ENCODE measurements at regions not wholly inside any gene's neighbourhood (a gene's known extent, or its start where the extent isn't known, plus 50 kb on each side); places are given as distances from the start of the nearest gene placed in this dataset.

- Histone ChIP-seq H2AFZ (no peak overlapping the region), H3K4me1 (no peaks in the 10 kb centered on the region), H3K36me3 (ENCODE audit: control insufficient read depth, insufficient read depth, low read length) (no peaks in the 10 kb centered on the region), H3K9me3 (ENCODE audit: control insufficient read depth, low read length) (no peaks in the 10 kb centered on the region), H3K9ac (no peak overlapping the region), H3K4me3 (ENCODE audit: low read depth, low read length) (no peak overlapping the region), H3K79me2 (no peaks in the 10 kb centered on the region), H3K27ac (no peak overlapping the region), H3K27me3 (ENCODE audit: control insufficient read depth, insufficient read depth, low read length) (no peaks in the 10 kb centered on the region), H3K4me2 (ENCODE audit: low read length) (no peak overlapping the region)
- no peak for TF ChIP-seq CTCF (IDR thresholded peaks at IDR 0.05)
These were observed 516.8 kb downstream of the NOVA1 start for GRCh38 chr14:26081043-26081442.

GRCh38 chr14:26078561-26078960 is 519.3 kb downstream of the NOVA1 start:
- no peaks in the 10 kb centered on the region for H3K27me3 ChIP-seq (ENCODE audit: control insufficient read depth, insufficient read depth, low read length)
- no peak overlapping the region for H3K4me2 ChIP-seq (ENCODE audit: low read length)
- no peak overlapping the region for H3K4me3 ChIP-seq (ENCODE audit: low read depth, low read length)
- H3K79me2 ChIP-seq: no peaks in the 10 kb centered on the region
- no peaks in the 10 kb centered on the region for H3K9me3 ChIP-seq (ENCODE audit: control insufficient read depth, low read length)
- no peak overlapping the region for H3K27ac ChIP-seq
- TF ChIP-seq CTCF (IDR thresholded peaks at IDR 0.05): no peak
- no peak overlapping the region for H2AFZ ChIP-seq
- H3K36me3 ChIP-seq (ENCODE audit: control insufficient read depth, insufficient read depth, low read length): no peaks in the 10 kb centered on the region
- H3K9ac ChIP-seq: no peak overlapping the region
- H3K4me1 ChIP-seq: no peaks in the 10 kb centered on the region

GRCh38 chr14:26074892-26075291 is 522.9 kb downstream of the NOVA1 start:
- Histone ChIP-seq H3K9ac (no peak overlapping the region), H3K9me3 (ENCODE audit: control insufficient read depth, low read length) (no peaks in the 10 kb centered on the region), H3K27me3 (ENCODE audit: control insufficient read depth, insufficient read depth, low read length) (no peaks in the 10 kb centered on the region), H3K4me3 (ENCODE audit: low read depth, low read length) (no peak overlapping the region), H3K36me3 (ENCODE audit: control insufficient read depth, insufficient read depth, low read length) (no peaks in the 10 kb centered on the region), H3K4me2 (ENCODE audit: low read length) (no peak overlapping the region), H3K79me2 (no peaks in the 10 kb centered on the region), H2AFZ (no peak overlapping the region), H3K4me1 (no peaks in the 10 kb centered on the region), H3K27ac (no peak overlapping the region)
- TF ChIP-seq CTCF (IDR thresholded peaks at IDR 0.05): no peak

- Histone ChIP-seq H3K4me2 (ENCODE audit: low read length) (no peak overlapping the region), H3K36me3 (ENCODE audit: control insufficient read depth, insufficient read depth, low read length) (no peaks in the 10 kb centered on the region)
These were observed 527.4 kb downstream of the NOVA1 start for GRCh38 chr14:26070443-26070842.

More at GRCh38 chr14:26070443-26070842, 527.4 kb downstream of the NOVA1 start:
- Histone ChIP-seq H2AFZ (no peak overlapping the region), H3K4me1 (no peaks in the 10 kb centered on the region), H3K27ac (no peak overlapping the region), H3K9ac (no peak overlapping the region), H3K79me2 (no peaks in the 10 kb centered on the region), H3K27me3 (ENCODE audit: control insufficient read depth, insufficient read depth, low read length) (no peaks in the 10 kb centered on the region), H3K4me3 (ENCODE audit: low read depth, low read length) (no peak overlapping the region), H3K9me3 (ENCODE audit: control insufficient read depth, low read length) (no peaks in the 10 kb centered on the region)
- no peak for TF ChIP-seq CTCF (IDR thresholded peaks at IDR 0.05)
